ENCODE measurements at regions not wholly inside any gene's neighbourhood (a gene's known extent, or its start where the extent isn't known, plus 50 kb on each side); places are given as distances from the start of the nearest gene placed in this dataset.

- TF ChIP-seq ELF4 (IDR thresholded peaks at IDR 0.05) (no peak), ARNT (IDR thresholded peaks at IDR 0.05) (no peak), PKNOX1 (IDR thresholded peaks at IDR 0.05) (no peak), TARDBP (IDR thresholded peaks at IDR 0.05) (no peak), BHLHE40 (IDR thresholded peaks at IDR 0.05; ENCODE audit: borderline replicate concordance) (no peak), FOXK2 (IDR thresholded peaks at IDR 0.05) (no peak), FOXM1 (IDR thresholded peaks at IDR 0.05; ENCODE audit: borderline replicate concordance) (no peak), FOXA1 (IDR thresholded peaks at IDR 0.05) (no peak), CTBP1 (IDR thresholded peaks at IDR 0.05; ENCODE audit: borderline replicate concordance) (no peak), SUZ12 (IDR thresholded peaks at IDR 0.05) (no peak), ZNF384 (IDR thresholded peaks at IDR 0.05) (no peak), L3MBTL2 (conservative IDR thresholded peaks at IDR 0.05) (no peak), NFRKB (IDR thresholded peaks at IDR 0.05) (no peak), SP1 (IDR thresholded peaks at IDR 0.05) (no peak)
Observed at GRCh38 chr4:106864231-106864630, 171.9 kb downstream of the DKK2 start.
